ENCODE measurements at regions not wholly inside any gene's neighbourhood (a gene's known extent, or its start where the extent isn't known, plus 50 kb on each side); places are given as distances from the start of the nearest gene placed in this dataset.

GRCh38 chr14:28161040-28161439 is 605.5 kb upstream of the FOXG1 start:
- no TSS peak for BruUV-seq (replicated peaks)

More at GRCh38 chr14:28161040-28161439, 605.5 kb upstream of the FOXG1 start:
- ChIA-PET POLR2A (ENCODE audit: unreplicated experiment) (no interaction called here), CTCF (interaction anchor here (0.6 kb wide), 1 partner anchor 564 kb away, joined by 4 read pairs; no protein-coding TSS in a partner anchor)
- Histone ChIP-seq H3K56ac (ENCODE audit: extremely low read depth, insufficient read depth, low read length) (no peak overlapping the region), H3K9me3 (ENCODE audit: control insufficient read depth, insufficient read depth, low read length) (peaks cover 14% of the 10 kb centered on the region; the same call in 1 of the 2 replicates), H2BK20ac (ENCODE audit: low read depth, low read length) (no peak overlapping the region), H3K36me3 (ENCODE audit: control insufficient read depth, insufficient read depth, low read length) (no peaks in the 10 kb centered on the region), H3K9ac (ENCODE audit: low read depth, low read length) (no peak overlapping the region), H2BK5ac (ENCODE audit: low read depth, low read length, poor library complexity, severe bottlenecking) (no peak overlapping the region), H4K8ac (ENCODE audit: low read depth in 2 of 2, low read length in 2 of 2) (no peak overlapping the region), H2BK120ac (ENCODE audit: low read depth, low read length) (no peak overlapping the region), H3K14ac (replicated peaks; ENCODE audit: low read depth, low read length) (no peak overlapping the region), H3K79me1 (ENCODE audit: low read depth in 1 of 2, low read length in 2 of 2) (no peaks in the 10 kb centered on the region), H3K4ac (ENCODE audit: low read depth, low read length) (no peak overlapping the region), H4K91ac (ENCODE audit: insufficient read depth, low read depth, low read length) (no peak overlapping the region), H3K4me1 (ENCODE audit: control insufficient read depth, insufficient read depth, low read length) (no peaks in the 10 kb centered on the region), H4K5ac (ENCODE audit: low read depth, low read length) (no peak overlapping the region), H2AFZ (replicated peaks; ENCODE audit: low read length, poor library complexity) (no peak overlapping the region), H3K27ac (ENCODE audit: insufficient read depth, low read length) (no peak overlapping the region), H2AK5ac (ENCODE audit: low read depth, low read length) (no peak overlapping the region), H3K27me3 (ENCODE audit: control insufficient read depth, insufficient read depth, low read length) (no peaks in the 10 kb centered on the region), H3K9me1 (ENCODE audit: insufficient read depth, low read length) (no peaks in the 10 kb centered on the region), H3K18ac (ENCODE audit: low read depth, low read length) (no peak overlapping the region), H3K4me3 (ENCODE audit: insufficient read depth, low read depth, low read length) (no peak overlapping the region), H2BK15ac (ENCODE audit: low read depth, low read length) (no peak overlapping the region), H3K23ac (ENCODE audit: low read depth, low read length) (no peak overlapping the region), H4K20me1 (ENCODE audit: insufficient read depth, low read length) (no peaks in the 10 kb centered on the region), H3K4me2 (ENCODE audit: low read depth, low read length) (no peak overlapping the region), H2AK9ac (replicated peaks; ENCODE audit: low read depth, low read length, poor library complexity) (no peak overlapping the region)
- DNase-seq, result no peak
- dilution Hi-C loops (cut with HindIII; ENCODE audit: low sequenced_read_pairs, unreplicated experiment), result no loop called here
- in situ Hi-C loops (cut with MboI; ENCODE audit: low sequenced_read_pairs), result no loop called here
- TF ChIP-seq ELK1 (IDR thresholded peaks at IDR 0.05; ENCODE audit: borderline replicate concordance, low read depth, low read length), result no peak
- no peak for TF ChIP-seq NFE2L2 (IDR thresholded peaks at IDR 0.05; ENCODE audit: low read depth, low read length)
- TF ChIP-seq CEBPB (IDR thresholded peaks at IDR 0.05; ENCODE audit: low read depth, low read length), result no peak
- TF ChIP-seq SMC3 (IDR thresholded peaks at IDR 0.05; ENCODE audit: low read depth, low read length), result no peak
- TF ChIP-seq RFX5 (IDR thresholded peaks at IDR 0.05; ENCODE audit: low read depth, low read length), result no peak
- TF ChIP-seq CTCF (conservative IDR thresholded peaks at IDR 0.05; ENCODE audit: low read depth, low read length), result no peak
- no peak for TF ChIP-seq POLR2A (IDR thresholded peaks at IDR 0.05; ENCODE audit: low read depth, low read length)
- TF ChIP-seq FOS (IDR thresholded peaks at IDR 0.05; ENCODE audit: low read depth, low read length), result no peak
- TF ChIP-seq MXI1 (IDR thresholded peaks at IDR 0.05; ENCODE audit: borderline replicate concordance, low read depth, low read length), result no peak
- no peak for TF ChIP-seq RCOR1 (IDR thresholded peaks at IDR 0.05; ENCODE audit: insufficient replicate concordance, low read length)
- TF ChIP-seq BHLHE40 (IDR thresholded peaks at IDR 0.05; ENCODE audit: low read depth, low read length), result no peak
- no peak for TF ChIP-seq MAZ (IDR thresholded peaks at IDR 0.05; ENCODE audit: borderline replicate concordance, low read depth, low read length)
- TF ChIP-seq CHD1 (IDR thresholded peaks at IDR 0.05; ENCODE audit: low read depth, low read length), result no peak
- no peak for TF ChIP-seq RAD21 (IDR thresholded peaks at IDR 0.05; ENCODE audit: low read length)
- TF ChIP-seq USF2 (IDR thresholded peaks at IDR 0.05; ENCODE audit: low read depth, low read length), result no peak
- TF ChIP-seq MAFK (IDR thresholded peaks at IDR 0.05; ENCODE audit: low read depth, low read length), result no peak
- ATAC-seq (ENCODE audit: low read depth), result no peak
- WGBS, 2 experiments (ENCODE audit: extremely low coverage in 2 of 2, insufficient read length in 1 of 2), result no CpG with 5 or more reads among the region's 2 CpGs
- intact Hi-C loops (cut with micrococcal nuclease), result loop anchor here (1.0 kb wide), 1 partner anchor 10 kb away; no protein-coding TSS in a partner anchor

Measured in IMR-90 (cell line).